NCI-H2171 (cell line): ENCODE measurements at regions not wholly inside any gene's neighbourhood (a gene's known extent, or its start where the extent isn't known, plus 50 kb on each side); places are given as distances from the start of the nearest gene placed in this dataset.
"Not testable (repeated sequence)": the region's sequence is repeated elsewhere in the genome, so short reads cannot be mapped to it uniquely, and the experiment has no call there.

Experiments
- DNase-seq: peaks from one replicate; lab custom pipeline; 2025; lab: John Stamatoyannopoulos, UW

DNA sequence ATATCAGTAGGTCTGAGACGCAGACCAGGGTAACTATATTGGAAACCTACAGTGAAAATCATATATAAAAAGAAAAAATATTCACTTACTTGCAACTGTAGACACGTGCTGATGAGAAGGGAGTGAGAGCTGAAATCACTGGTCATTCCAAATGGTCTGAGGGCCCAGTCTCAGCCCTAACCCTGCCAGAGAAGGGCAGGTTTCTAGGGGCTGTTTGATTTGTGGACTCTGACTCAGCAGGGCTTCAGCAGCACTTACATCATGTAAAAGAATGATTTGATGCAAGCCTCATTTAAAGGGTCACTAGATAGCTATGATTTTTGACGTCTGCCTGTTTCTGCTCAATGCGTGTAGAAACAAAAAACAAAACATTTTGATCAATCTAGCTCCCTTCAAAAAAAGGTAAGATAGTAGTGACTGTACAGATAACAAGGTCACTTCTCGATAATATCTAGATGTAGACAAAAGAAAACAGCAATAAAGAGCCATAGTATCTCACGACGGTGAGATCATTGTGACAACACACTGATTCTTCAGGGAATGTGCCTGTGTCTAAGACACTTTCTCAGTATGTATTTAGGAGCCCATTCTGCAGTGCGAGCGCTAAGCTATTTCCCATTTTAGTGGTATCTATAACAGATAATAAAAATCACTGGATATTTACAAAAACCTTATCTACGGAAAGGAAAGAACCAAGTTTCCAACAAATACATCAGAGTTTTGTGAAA lies 307.2 kb downstream of the HIVEP2 start:
- DNase-seq = no peak

DNA sequence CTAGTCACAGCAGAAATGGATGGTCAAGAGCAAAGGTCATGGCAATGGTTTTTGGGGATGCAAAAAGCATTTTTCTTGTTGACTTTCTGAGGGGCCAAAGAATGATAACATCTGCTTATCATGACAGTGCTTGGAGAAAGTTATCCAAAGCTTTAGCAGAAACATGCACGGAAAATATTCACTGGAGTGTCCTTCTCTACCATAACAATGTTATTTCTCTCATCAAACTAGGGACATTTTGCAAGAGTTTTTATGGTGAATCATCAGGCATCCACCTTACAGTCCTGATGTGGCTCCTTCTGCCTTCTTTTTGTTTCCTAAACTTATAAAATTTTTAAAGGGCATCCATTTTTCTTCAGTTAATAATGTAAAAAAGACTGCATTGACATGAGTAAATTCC lies 302.3 kb downstream of the HIVEP2 start:
- no peak for DNase-seq

- DNase-seq = no peak
Measured at GRCh38 chr6:142644866-142645265, 300.1 kb downstream of the HIVEP2 start.

- DNase-seq = no peak
Measured at GRCh38 chr6:142645663-142646062, 299.3 kb downstream of the HIVEP2 start.

DNA sequence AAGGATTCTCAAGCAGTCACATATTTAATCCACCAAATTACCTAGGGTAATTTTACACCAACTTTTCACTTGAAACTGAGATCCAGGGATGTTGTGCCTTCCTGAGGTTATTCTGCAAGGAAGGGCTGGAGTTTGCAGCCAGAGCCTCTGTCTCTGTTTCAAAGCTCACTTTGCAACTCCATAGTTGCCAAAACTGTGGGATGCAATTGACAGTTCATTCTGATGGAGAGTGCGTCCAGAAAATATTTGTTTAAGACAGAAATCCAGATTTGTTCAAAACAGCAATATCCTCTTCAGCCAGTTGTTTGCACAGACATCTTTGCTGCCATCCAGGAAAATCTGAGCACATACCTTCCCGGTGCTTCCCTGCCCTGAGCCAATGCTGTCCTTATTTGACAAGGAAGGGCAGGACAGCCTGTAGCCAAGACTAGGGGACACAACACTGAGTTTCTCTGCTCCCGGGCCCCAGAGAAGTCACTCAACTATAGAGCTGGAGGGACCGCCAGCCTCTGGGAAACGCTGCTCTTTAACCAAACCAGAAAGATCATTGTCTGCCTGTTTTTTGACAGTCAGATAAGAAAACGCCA lies 297.4 kb downstream of the HIVEP2 start:
- no peak for DNase-seq

GRCh38 chr6:142648036-142648451 lies 296.9 kb downstream of the HIVEP2 start:
- no peak for DNase-seq

DNA sequence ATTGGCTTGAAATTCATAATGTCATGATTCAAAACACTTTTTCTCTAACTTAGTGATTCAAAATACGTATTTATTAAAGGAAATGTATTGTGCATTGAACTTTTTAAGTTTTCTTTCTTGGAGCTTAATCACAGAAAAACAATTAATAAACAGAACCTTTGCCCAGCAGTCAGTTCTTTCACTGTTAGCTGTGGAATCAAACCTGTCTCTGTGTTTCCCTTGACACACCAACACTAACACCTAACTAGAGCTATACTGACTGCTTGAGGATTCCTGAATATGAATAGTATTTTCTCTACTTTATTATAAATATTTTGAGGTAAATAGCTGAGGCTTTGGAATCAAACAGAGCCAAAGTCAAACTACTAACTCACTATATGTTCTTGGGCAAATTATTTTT lies 296.4 kb downstream of the HIVEP2 start:
- DNase-seq = no peak

DNA sequence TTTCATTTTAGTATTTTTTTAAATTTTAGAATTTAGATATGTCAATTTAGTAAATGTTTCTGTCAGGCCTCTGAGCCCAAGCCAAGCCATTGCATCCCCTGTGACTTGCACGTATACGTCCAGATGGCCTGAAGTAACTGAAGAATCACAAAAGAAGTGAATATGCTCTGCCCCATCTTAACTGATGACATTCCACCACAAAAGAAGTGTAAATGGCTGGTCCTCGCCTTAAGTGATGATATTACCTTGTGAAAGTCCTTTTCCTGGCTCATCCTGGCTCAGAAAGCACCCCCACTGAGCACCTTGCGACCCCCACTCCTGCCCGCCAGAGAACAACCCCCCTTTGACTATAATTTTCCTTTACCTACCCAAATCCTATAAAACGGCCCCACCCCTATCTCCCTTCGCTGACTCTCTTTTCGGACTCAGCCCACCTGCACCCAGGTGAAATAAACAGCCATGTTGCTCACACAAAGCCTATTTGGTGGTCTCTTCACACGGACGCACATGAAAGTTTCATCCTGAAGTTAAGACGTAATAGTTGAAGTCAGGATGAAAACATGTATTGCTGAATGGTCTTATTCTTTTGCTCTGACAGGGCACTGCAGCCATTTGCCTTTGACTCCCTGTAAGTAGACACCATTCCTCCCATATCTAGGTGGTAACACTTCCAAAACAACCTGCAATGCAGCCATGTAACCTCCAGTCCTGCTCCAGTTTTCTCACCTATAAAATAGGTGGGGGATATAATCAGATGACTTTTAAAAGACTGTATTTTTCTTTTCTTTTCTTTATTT lies 295.3 kb downstream of the HIVEP2 start:
- not testable (repeated sequence) for DNase-seq

GRCh38 chr6:142651384-142651783 lies 293.6 kb downstream of the HIVEP2 start:
- no peak for DNase-seq

GRCh38 chr6:142653710-142654420 lies 291.1 kb downstream of the HIVEP2 start:
- DNase-seq = no peak

GRCh38 chr6:142659661-142660060 lies 285.3 kb downstream of the HIVEP2 start:
- no peak for DNase-seq

- DNase-seq = no peak
Measured at GRCh38 chr6:142665393-142665792, 279.6 kb downstream of the HIVEP2 start.

DNA sequence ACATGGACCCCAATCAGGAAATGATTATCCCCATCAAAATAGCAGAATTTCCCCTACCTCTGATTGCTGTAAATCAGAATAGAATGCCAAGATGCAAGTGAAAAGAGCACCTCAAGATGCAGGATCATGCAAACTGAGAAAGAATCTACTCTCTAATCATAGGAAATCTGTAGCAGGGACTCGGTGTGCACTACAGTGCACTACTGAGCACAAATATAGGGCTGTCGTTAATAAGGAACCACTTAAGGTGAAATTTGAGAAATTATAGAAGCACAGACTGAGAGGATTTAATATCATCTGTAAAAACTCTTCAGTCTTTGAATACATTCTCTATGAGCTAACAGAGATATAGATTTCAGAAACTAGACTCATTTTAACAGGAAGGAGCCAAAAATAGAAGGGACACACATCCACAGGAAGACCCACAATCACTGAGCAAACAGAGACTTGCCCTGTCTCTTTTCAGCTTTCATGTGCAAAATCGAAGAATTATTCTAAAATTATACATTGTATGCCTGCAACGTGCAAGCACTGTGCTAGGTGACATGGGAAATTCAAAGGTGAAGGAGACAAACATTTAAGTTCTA lies 278.3 kb downstream of the HIVEP2 start:
- no peak for DNase-seq

GRCh38 chr6:142669471-142670351 lies 275.3 kb downstream of the HIVEP2 start:
- peak; percentile 5 for DNase-seq

- no peak for DNase-seq
Measured at GRCh38 chr6:142671791-142672190, 273.2 kb downstream of the HIVEP2 start.

DNA sequence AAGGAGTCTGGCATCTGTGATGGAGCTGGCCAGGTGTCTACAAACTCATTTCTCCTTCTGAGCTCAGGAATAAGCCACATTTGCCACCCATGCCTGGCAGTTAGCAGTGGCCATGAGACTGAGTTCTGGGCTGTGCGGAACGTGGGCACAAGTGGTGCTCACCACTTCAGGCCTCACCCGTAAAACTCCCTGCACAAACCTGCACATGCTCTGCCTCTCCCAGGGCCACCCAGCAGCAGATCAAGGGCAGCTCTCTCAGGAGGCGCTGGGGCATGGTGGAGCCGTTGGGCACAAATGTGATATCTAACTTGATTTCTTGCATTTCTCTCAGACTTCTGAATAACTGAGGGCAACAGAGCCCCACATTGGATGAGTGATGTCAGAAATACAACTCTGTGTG lies 269.5 kb downstream of the HIVEP2 start:
- DNase-seq = no peak

- no peak for DNase-seq
Measured at GRCh38 chr6:142676027-142676443, 268.9 kb downstream of the HIVEP2 start.

GRCh38 chr6:142676647-142677192 lies 268.3 kb downstream of the HIVEP2 start:
- DNase-seq = no peak

- no peak for DNase-seq
Measured at GRCh38 chr6:142679907-142680700, 264.9 kb downstream of the HIVEP2 start.

GRCh38 chr6:142681099-142681498 lies 263.9 kb downstream of the HIVEP2 start:
- DNase-seq = no peak
